Neutrophil (primary cell): ENCODE measurements at regions not wholly inside any gene's neighbourhood (a gene's known extent, or its start where the extent isn't known, plus 50 kb on each side); places are given as distances from the start of the nearest gene placed in this dataset.

Experiments
- H3K27ac ChIP-seq: fragments of 200-600 bp; sonication (generic); 2 replicates; pipeline ENCODE4 v1.5.1; 2016; ENCODE audit warnings: mild to moderate bottlenecking, moderate library complexity
- H3K27me3 ChIP-seq: fragments of 200-600 bp; sonication (generic); 2 replicates; pipeline ENCODE4 v1.6.0; 2016; ENCODE audit warnings: mild to moderate bottlenecking
- H3K36me3 ChIP-seq: fragments of 200-600 bp; sonication (generic); 2 replicates; pipeline ENCODE4 v1.5.1; 2017
- H3K4me1 ChIP-seq, 2 experiments: fragments of 200-600 bp in 1 of 2; sonication (generic) in 1 of 2; 1 replicate in 1 of 2; 2 replicates in 1 of 2; pipeline versions ENCODE4 v1.5.1 to v1.6.1; 2013 to 2016; ENCODE audit warnings: low read depth in 1 of 2, low read length in 1 of 2, mild to moderate bottlenecking in 1 of 2, moderate library complexity in 1 of 2; ENCODE audit not compliant: control insufficient read depth in 1 of 2, insufficient read depth in 1 of 2
- H3K4me3 ChIP-seq, 2 experiments: fragments of 200-600 bp in 1 of 2; sonication (generic) in 1 of 2; 1 replicate in 1 of 2; 2 replicates in 1 of 2; pipeline ENCODE4 v1.5.1; 2013 to 2016; ENCODE audit warnings: low read depth in 1 of 2, low read length in 1 of 2, mild to moderate bottlenecking in 1 of 2, moderate library complexity in 1 of 2
- H3K9me3 ChIP-seq: fragments of 200-600 bp; sonication (generic); 2 replicates; pipeline ENCODE4 v1.5.1; 2016
- CTCF ChIP-seq: fragments of 200-600 bp; sonication (generic); IDR thresholded peaks from 2 replicates; pipeline ENCODE4 v1.5.1; 2016; ENCODE audit warnings: antibody characterized with exemption

GRCh38 chr2:58354230-58354629, 113.1 kb upstream of the FANCL start:
- H3K27me3 ChIP-seq = no peaks in the 10 kb centered on the region
- H3K4me1 ChIP-seq = no peaks in the 10 kb centered on the region
- no peak overlapping the region for H3K4me3 ChIP-seq
- TF ChIP-seq CTCF = no peak
- no peak overlapping the region for H3K27ac ChIP-seq
- no peaks in the 10 kb centered on the region for H3K9me3 ChIP-seq
- no peaks in the 10 kb centered on the region for H3K36me3 ChIP-seq

GRCh38 chr2:58350484-58350883, 109.4 kb upstream of the FANCL start:
- no peaks in the 10 kb centered on the region for H3K4me1 ChIP-seq
- no peak for TF ChIP-seq CTCF
- H3K27me3 ChIP-seq = no peaks in the 10 kb centered on the region
- H3K27ac ChIP-seq = no peak overlapping the region
- no peaks in the 10 kb centered on the region for H3K9me3 ChIP-seq
- H3K36me3 ChIP-seq = no peaks in the 10 kb centered on the region
- H3K4me3 ChIP-seq = no peak overlapping the region

GRCh38 chr2:58347810-58348209, 106.7 kb upstream of the FANCL start:
- no peak overlapping the region for H3K4me3 ChIP-seq
- no peak overlapping the region for H3K27ac ChIP-seq
- no peak for TF ChIP-seq CTCF
- H3K4me1 ChIP-seq = no peaks in the 10 kb centered on the region
- no peaks in the 10 kb centered on the region for H3K27me3 ChIP-seq
- H3K9me3 ChIP-seq = no peaks in the 10 kb centered on the region
- H3K36me3 ChIP-seq = no peaks in the 10 kb centered on the region

- no peaks in the 10 kb centered on the region for H3K36me3 ChIP-seq
- H3K9me3 ChIP-seq = peaks cover 6% of the 10 kb centered on the region
- H3K4me3 ChIP-seq = no peak overlapping the region
- H3K4me1 ChIP-seq = no peaks in the 10 kb centered on the region
- H3K27me3 ChIP-seq = no peaks in the 10 kb centered on the region
- H3K27ac ChIP-seq = no peak overlapping the region
- TF ChIP-seq CTCF = no peak
Observed at GRCh38 chr2:58341047-58341446, 99.9 kb upstream of the FANCL start.

GRCh38 chr2:58339548-58340243, 98.6 kb upstream of the FANCL start:
- H3K36me3 ChIP-seq = no peaks in the 10 kb centered on the region
- no peaks in the 10 kb centered on the region for H3K4me1 ChIP-seq
- no peaks in the 10 kb centered on the region for H3K27me3 ChIP-seq
- peaks cover 6% of the 10 kb centered on the region for H3K9me3 ChIP-seq
- TF ChIP-seq CTCF = no peak
- H3K27ac ChIP-seq = no peak overlapping the region
- no peak overlapping the region for H3K4me3 ChIP-seq
